SK-N-SH treated with all-trans-retinoic acid at 6 μM for 48 hours (cell line): ENCODE measurements at regions not wholly inside any gene's neighbourhood (a gene's known extent, or its start where the extent isn't known, plus 50 kb on each side); places are given as distances from the start of the nearest gene placed in this dataset.

Experiments
- ATAC-seq: fragments of 200-7000 bp; cut with Tn5 transposase; 3 replicates; pipeline ENCODE4 v1.9.1; 2020; ENCODE audit warnings: mild to moderate bottlenecking, moderate library complexity
- BACH2 ChIP-seq: fragments of 250-450 bp; sonication (Bioruptor Pico); IDR thresholded peaks from 2 replicates; pipeline ENCODE4 v1.9.0; 2021; ENCODE audit warnings: mild to moderate bottlenecking, borderline replicate concordance
- CREB5 ChIP-seq: fragments of 250-450 bp; sonication (Bioruptor Pico); IDR thresholded peaks from 2 replicates; pipeline ENCODE4 v1.5.1; 2020; ENCODE audit warnings: low read depth, mild to moderate bottlenecking, moderate library complexity
- CSDC2 ChIP-seq: fragments of 250-450 bp; sonication (Bioruptor Pico); IDR thresholded peaks from 2 replicates; pipeline ENCODE4 v1.5.0; 2020; ENCODE audit warnings: mild to moderate bottlenecking, moderate library complexity
- CSRNP3 ChIP-seq: fragments of 250-450 bp; sonication (Bioruptor Pico); IDR thresholded peaks from 2 replicates; pipeline ENCODE4 v1.5.1; 2021; ENCODE audit warnings: mild to moderate bottlenecking, moderate library complexity
- ESRRG ChIP-seq: fragments of 250-450 bp; sonication (Bioruptor Pico); IDR thresholded peaks from 2 replicates; pipeline ENCODE4 v1.6.1; 2021; ENCODE audit warnings: mild to moderate bottlenecking
- GLIS3 ChIP-seq: fragments of 250-450 bp; sonication (Bioruptor Pico); IDR thresholded peaks from 2 replicates; pipeline ENCODE4 v1.5.0; 2020; ENCODE audit warnings: mild to moderate bottlenecking, moderate library complexity
- ISL1 ChIP-seq: fragments of 250-450 bp; sonication (Bioruptor Pico); IDR thresholded peaks from 2 replicates; pipeline ENCODE4 v2.1.2; 2022; ENCODE audit warnings: mild to moderate bottlenecking, moderate library complexity
- OSR1 ChIP-seq: fragments of 250-450 bp; sonication (Bioruptor Pico); IDR thresholded peaks from 2 replicates; pipeline ENCODE4 v1.8.0; 2022; ENCODE audit warnings: moderate library complexity, mild to moderate bottlenecking, inconsistent platforms
- POU6F1 ChIP-seq: fragments of 250-450 bp; sonication (Bioruptor Pico); IDR thresholded peaks from 2 replicates; pipeline ENCODE4 v1.8.0; 2021; ENCODE audit warnings: low read depth, mild to moderate bottlenecking, moderate library complexity, borderline replicate concordance
- PPARA ChIP-seq: fragments of 250-450 bp; sonication (Bioruptor Pico); IDR thresholded peaks from 2 replicates; pipeline ENCODE4 v1.5.0; 2020; ENCODE audit warnings: mild to moderate bottlenecking, borderline replicate concordance
- RARB ChIP-seq: fragments of 250-450 bp; sonication (Bioruptor Pico); IDR thresholded peaks from 2 replicates; pipeline ENCODE4 v1.8.0; 2021; ENCODE audit warnings: mild to moderate bottlenecking, moderate library complexity
- SNAI2 ChIP-seq: fragments of 250-450 bp; sonication (Bioruptor Pico); IDR thresholded peaks from 2 replicates; pipeline ENCODE4 v1.5.0; 2020; ENCODE audit warnings: mild to moderate bottlenecking, moderate library complexity
- TCF4 ChIP-seq: fragments of 250-450 bp; sonication (Bioruptor Pico); IDR thresholded peaks from 2 replicates; pipeline ENCODE4 v1.8.0; 2021; ENCODE audit warnings: mild to moderate bottlenecking, moderate library complexity, borderline replicate concordance
- TOX ChIP-seq: fragments of 250-450 bp; sonication (Bioruptor Pico); IDR thresholded peaks from 2 replicates; pipeline ENCODE4 v1.8.0; 2021; ENCODE audit warnings: mild to moderate bottlenecking, moderate library complexity, borderline replicate concordance
- ZC3H10 ChIP-seq: fragments of 250-450 bp; sonication (Bioruptor Pico); IDR thresholded peaks from 2 replicates; pipeline ENCODE4 v1.5.1; 2021; ENCODE audit warnings: mild to moderate bottlenecking, moderate library complexity
- ZFP3 ChIP-seq: fragments of 250-450 bp; sonication (Bioruptor Pico); IDR thresholded peaks from 2 replicates; pipeline ENCODE4 v1.5.0; 2020; ENCODE audit warnings: mild to moderate bottlenecking, moderate library complexity
- ZFP30 ChIP-seq: fragments of 450-650 bp; formaldehyde crosslinking; IDR thresholded peaks from 2 replicates; pipeline ENCODE4 v1.5.0; 2022; ENCODE audit warnings: mild to moderate bottlenecking, moderate library complexity
- ZNF565 ChIP-seq: fragments of 450-650 bp; formaldehyde crosslinking; conservative IDR thresholded peaks from 2 replicates; pipeline ENCODE4 v1.5.0; 2020; ENCODE audit warnings: low read depth, mild to moderate bottlenecking, moderate library complexity
- ZNF70 ChIP-seq: fragments of 450-650 bp; formaldehyde crosslinking; IDR thresholded peaks from 2 replicates; pipeline ENCODE4 v1.5.0; 2020; ENCODE audit warnings: mild to moderate bottlenecking, moderate library complexity
- ZNF8 ChIP-seq: fragments of 450-650 bp; formaldehyde crosslinking; IDR thresholded peaks from 2 replicates; pipeline ENCODE4 v1.5.0; 2020; ENCODE audit warnings: mild to moderate bottlenecking, moderate library complexity
- TF ChIP-seq, protein P1 (sequence below): fragments of 250-450 bp; sonication (Bioruptor Pico); IDR thresholded peaks from 2 replicates; pipeline ENCODE4 v1.5.0; 2020; ENCODE audit warnings: mild to moderate bottlenecking, moderate library complexity
- TF ChIP-seq, protein P2 (sequence below): fragments of 250-450 bp; sonication (Bioruptor Pico); IDR thresholded peaks from 2 replicates; pipeline ENCODE4 v1.8.0; 2020; ENCODE audit warnings: mild to moderate bottlenecking, moderate library complexity, borderline replicate concordance

DNA sequence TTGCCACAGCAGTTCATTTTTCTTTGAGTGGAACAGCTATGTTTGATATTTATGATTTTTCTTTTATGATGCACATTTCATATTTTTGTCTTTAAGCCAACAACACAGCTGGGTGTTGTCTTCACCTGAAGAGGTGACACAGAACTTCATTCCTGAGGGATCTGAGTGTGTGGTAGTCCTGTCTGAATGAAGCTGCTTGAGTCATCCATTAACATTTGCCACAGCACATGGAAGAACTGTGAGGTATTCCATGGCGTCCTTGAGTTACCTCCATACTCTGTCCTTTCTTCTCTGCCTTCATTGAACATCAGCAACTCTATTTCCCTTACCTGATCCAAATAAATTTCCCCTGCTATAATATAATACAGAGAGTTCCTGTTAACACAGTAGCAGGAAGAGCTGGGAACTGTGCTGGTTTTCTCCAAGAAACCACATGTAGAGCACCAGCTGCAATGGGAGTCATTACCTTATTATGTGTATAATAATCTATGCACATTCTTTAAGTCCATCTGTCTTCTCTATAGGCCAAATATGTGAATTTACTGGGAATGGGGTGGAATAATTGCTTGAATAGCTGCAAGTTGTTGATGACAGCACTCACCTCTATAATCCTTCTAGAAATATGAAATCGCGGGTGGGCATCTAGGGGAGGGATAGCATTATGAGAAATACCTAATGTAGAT, 72.4 kb upstream of the TAC1 start:
- TF ChIP-seq ZC3H10 (CRISPR knock-in tag) (no peak), SNAI2 (CRISPR knock-in tag) (no peak), POU6F1 (no peak), ZNF70 (no peak), CSDC2 (CRISPR knock-in tag) (no peak), TCF4 (no peak), RARB (CRISPR knock-in tag) (no peak), BACH2 (no peak), ZFP30 (CRISPR knock-in tag) (no peak), ZFP3 (CRISPR knock-in tag) (no peak), ZNF565 (CRISPR knock-in tag) (no peak), CREB5 (CRISPR knock-in tag) (no peak), TOX (CRISPR knock-in tag) (no peak), GLIS3 (CRISPR knock-in tag) (no peak)
- no peak for ATAC-seq

GRCh38 chr7:97667359-97667758, 64.5 kb upstream of the TAC1 start:
- ATAC-seq, result no peak
- TF ChIP-seq ESRRG (CRISPR knock-in tag) (no peak), ZC3H10 (CRISPR knock-in tag) (no peak), ZNF8 (no peak), CSRNP3 (CRISPR knock-in tag) (no peak), CREB5 (CRISPR knock-in tag) (no peak), ZNF70 (no peak), ZFP30 (CRISPR knock-in tag) (no peak), TOX (CRISPR knock-in tag) (no peak), ZNF565 (CRISPR knock-in tag) (no peak), PPARA (no peak), ZFP3 (CRISPR knock-in tag) (no peak), ISL1 (CRISPR knock-in tag) (no peak), CSDC2 (CRISPR knock-in tag) (no peak), POU6F1 (no peak), TCF4 (no peak), OSR1 (CRISPR knock-in tag) (no peak), SNAI2 (CRISPR knock-in tag) (no peak)
- TF ChIP-seq, protein P1, sequence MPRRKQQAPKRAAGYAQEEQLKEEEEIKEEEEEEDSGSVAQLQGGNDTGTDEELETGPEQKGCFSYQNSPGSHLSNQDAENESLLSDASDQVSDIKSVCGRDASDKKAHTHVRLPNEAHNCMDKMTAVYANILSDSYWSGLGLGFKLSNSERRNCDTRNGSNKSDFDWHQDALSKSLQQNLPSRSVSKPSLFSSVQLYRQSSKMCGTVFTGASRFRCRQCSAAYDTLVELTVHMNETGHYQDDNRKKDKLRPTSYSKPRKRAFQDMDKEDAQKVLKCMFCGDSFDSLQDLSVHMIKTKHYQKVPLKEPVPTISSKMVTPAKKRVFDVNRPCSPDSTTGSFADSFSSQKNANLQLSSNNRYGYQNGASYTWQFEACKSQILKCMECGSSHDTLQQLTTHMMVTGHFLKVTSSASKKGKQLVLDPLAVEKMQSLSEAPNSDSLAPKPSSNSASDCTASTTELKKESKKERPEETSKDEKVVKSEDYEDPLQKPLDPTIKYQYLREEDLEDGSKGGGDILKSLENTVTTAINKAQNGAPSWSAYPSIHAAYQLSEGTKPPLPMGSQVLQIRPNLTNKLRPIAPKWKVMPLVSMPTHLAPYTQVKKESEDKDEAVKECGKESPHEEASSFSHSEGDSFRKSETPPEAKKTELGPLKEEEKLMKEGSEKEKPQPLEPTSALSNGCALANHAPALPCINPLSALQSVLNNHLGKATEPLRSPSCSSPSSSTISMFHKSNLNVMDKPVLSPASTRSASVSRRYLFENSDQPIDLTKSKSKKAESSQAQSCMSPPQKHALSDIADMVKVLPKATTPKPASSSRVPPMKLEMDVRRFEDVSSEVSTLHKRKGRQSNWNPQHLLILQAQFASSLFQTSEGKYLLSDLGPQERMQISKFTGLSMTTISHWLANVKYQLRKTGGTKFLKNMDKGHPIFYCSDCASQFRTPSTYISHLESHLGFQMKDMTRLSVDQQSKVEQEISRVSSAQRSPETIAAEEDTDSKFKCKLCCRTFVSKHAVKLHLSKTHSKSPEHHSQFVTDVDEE (CRISPR knock-in tag), result no peak
- TF ChIP-seq, protein P2, sequence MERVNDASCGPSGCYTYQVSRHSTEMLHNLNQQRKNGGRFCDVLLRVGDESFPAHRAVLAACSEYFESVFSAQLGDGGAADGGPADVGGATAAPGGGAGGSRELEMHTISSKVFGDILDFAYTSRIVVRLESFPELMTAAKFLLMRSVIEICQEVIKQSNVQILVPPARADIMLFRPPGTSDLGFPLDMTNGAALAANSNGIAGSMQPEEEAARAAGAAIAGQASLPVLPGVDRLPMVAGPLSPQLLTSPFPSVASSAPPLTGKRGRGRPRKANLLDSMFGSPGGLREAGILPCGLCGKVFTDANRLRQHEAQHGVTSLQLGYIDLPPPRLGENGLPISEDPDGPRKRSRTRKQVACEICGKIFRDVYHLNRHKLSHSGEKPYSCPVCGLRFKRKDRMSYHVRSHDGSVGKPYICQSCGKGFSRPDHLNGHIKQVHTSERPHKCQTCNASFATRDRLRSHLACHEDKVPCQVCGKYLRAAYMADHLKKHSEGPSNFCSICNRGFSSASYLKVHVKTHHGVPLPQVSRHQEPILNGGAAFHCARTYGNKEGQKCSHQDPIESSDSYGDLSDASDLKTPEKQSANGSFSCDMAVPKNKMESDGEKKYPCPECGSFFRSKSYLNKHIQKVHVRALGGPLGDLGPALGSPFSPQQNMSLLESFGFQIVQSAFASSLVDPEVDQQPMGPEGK (CRISPR knock-in tag), result no peak
